HepG2 (cell line): ENCODE measurements at regions not wholly inside any gene's neighbourhood (a gene's known extent, or its start where the extent isn't known, plus 50 kb on each side); places are given as distances from the start of the nearest gene placed in this dataset.
A peak's percentile ranks its signal among the peaks of the same experiment; 100 is the strongest.

Source experiments
- CAMTA2 ChIP-seq: sonication (generic); formaldehyde crosslinking; IDR thresholded peaks from 2 replicates; pipeline ENCODE4 v1.4.0; 2020; ENCODE audit warnings: mild to moderate bottlenecking, missing genetic modification reagents, borderline replicate concordance
- DPF2 ChIP-seq: sonication (generic); formaldehyde crosslinking; IDR thresholded peaks from 2 replicates; pipeline ENCODE4 v1.4.0; 2020; ENCODE audit warnings: mild to moderate bottlenecking, low read depth, missing genetic modification reagents, borderline replicate concordance
- ETV5 ChIP-seq: IDR thresholded peaks from 2 replicates; pipeline ENCODE4 v1.6.1; 2018; ENCODE audit warnings: missing biosample characterization, missing genetic modification reagents, inconsistent platforms, borderline replicate concordance
- FOSL2 ChIP-seq: sonication (generic); formaldehyde crosslinking; IDR thresholded peaks from 2 replicates; pipeline ENCODE4 v1.4.0; 2020; ENCODE audit warnings: missing genetic modification reagents
- HNRNPL ChIP-seq: fragments of 200-400 bp; formaldehyde crosslinking; IDR thresholded peaks from 2 replicates; pipeline ENCODE4 v1.6.1; 2017; ENCODE audit warnings: mild to moderate bottlenecking, low read depth, low read length
- KDM5A ChIP-seq: fragments of 200-600 bp; sonication (generic); IDR thresholded peaks from 2 replicates; pipeline ENCODE4 v1.7.0; 2018; ENCODE audit warnings: antibody characterized with exemption, mild to moderate bottlenecking, low read length, borderline replicate concordance
- KLF9 ChIP-seq: IDR thresholded peaks from 2 replicates; pipeline ENCODE4 v1.6.1; 2016; ENCODE audit warnings: low read depth
- MED1 ChIP-seq: sonication (generic); formaldehyde crosslinking; IDR thresholded peaks from 2 replicates; pipeline ENCODE4 v1.4.0; 2020; ENCODE audit warnings: missing genetic modification reagents
- POGZ ChIP-seq: sonication (generic); formaldehyde crosslinking; IDR thresholded peaks from 2 replicates; pipeline ENCODE4 v1.4.0; 2020; ENCODE audit warnings: mild to moderate bottlenecking, missing genetic modification reagents
- RBM39 ChIP-seq: fragments of 200-400 bp; formaldehyde crosslinking; IDR thresholded peaks from one replicate; pipeline ENCODE4 v1.6.1; 2018; ENCODE audit warnings: antibody characterized with exemption, mild to moderate bottlenecking, low read depth, low read length; ENCODE audit not compliant: poor library complexity, severe bottlenecking
- RFX1 ChIP-seq: fragments of 450-650 bp; IDR thresholded peaks from 2 replicates; pipeline ENCODE4 v1.6.1; 2017
- SMARCE1 ChIP-seq: fragments of 450-650 bp; IDR thresholded peaks from 2 replicates; pipeline ENCODE4 v1.6.1; 2017; ENCODE audit warnings: borderline replicate concordance
- SSRP1 ChIP-seq: IDR thresholded peaks from 2 replicates; pipeline ENCODE4 v1.6.1; 2016; ENCODE audit warnings: control low read depth
- TCF7 ChIP-seq: sonication (generic); IDR thresholded peaks from 2 replicates; pipeline ENCODE4 v1.6.1; 2016; ENCODE audit warnings: antibody characterized with exemption, low read depth
- TEAD3 ChIP-seq: optimal IDR thresholded peaks from 2 replicates; pipeline ENCODE3; 2016; ENCODE audit warnings: borderline replicate concordance
- ZFP36L2 ChIP-seq: sonication (generic); formaldehyde crosslinking; IDR thresholded peaks from 2 replicates; pipeline ENCODE4 v1.4.0; 2020; ENCODE audit warnings: missing genetic modification reagents
- ZNF333 ChIP-seq: sonication (generic); formaldehyde crosslinking; IDR thresholded peaks from 2 replicates; pipeline ENCODE4 v1.4.0; 2020; ENCODE audit warnings: mild to moderate bottlenecking, missing genetic modification reagents, borderline replicate concordance
- ZNF569 ChIP-seq: sonication (generic); formaldehyde crosslinking; IDR thresholded peaks from 2 replicates; pipeline ENCODE4 v1.5.0; 2020; ENCODE audit warnings: mild to moderate bottlenecking, missing genetic modification reagents, moderate library complexity, borderline replicate concordance
- ZNF7 ChIP-seq: IDR thresholded peaks from 2 replicates; pipeline ENCODE4 v1.6.1; 2016; ENCODE audit warnings: missing biosample characterization, missing genetic modification reagents
- ZNF768 ChIP-seq: sonication (generic); formaldehyde crosslinking; IDR thresholded peaks from 2 replicates; pipeline ENCODE4 v1.4.0; 2020; ENCODE audit warnings: missing genetic modification reagents
- ZNF850 ChIP-seq: sonication (generic); formaldehyde crosslinking; conservative IDR thresholded peaks from 2 replicates; pipeline ENCODE4 v1.9.0; 2021; ENCODE audit warnings: mild to moderate bottlenecking, missing genetic modification reagents
- ZSCAN12 ChIP-seq: sonication (generic); formaldehyde crosslinking; IDR thresholded peaks from 2 replicates; pipeline ENCODE4 v1.9.0; 2021; ENCODE audit warnings: mild to moderate bottlenecking, missing genetic modification reagents
- TF ChIP-seq, protein P1 (sequence below): IDR thresholded peaks from 2 replicates; pipeline ENCODE4 v1.4.0; 2020; ENCODE audit warnings: mild to moderate bottlenecking, missing genetic modification reagents
- TF ChIP-seq, protein P2 (sequence below): sonication (generic); formaldehyde crosslinking; IDR thresholded peaks from 2 replicates; pipeline ENCODE4 v1.4.0; 2020; ENCODE audit warnings: mild to moderate bottlenecking, low read depth, missing genetic modification reagents
- TF ChIP-seq, protein P3 (sequence below): sonication (generic); formaldehyde crosslinking; IDR thresholded peaks from 2 replicates; pipeline ENCODE4 v1.9.0; 2022; ENCODE audit warnings: missing genetic modification reagents, mild to moderate bottlenecking, borderline replicate concordance
- TF ChIP-seq, protein P4 (sequence below): sonication (generic); formaldehyde crosslinking; IDR thresholded peaks from 2 replicates; pipeline ENCODE4 v1.8.0; 2022; ENCODE audit warnings: missing genetic modification reagents, mild to moderate bottlenecking, inconsistent platforms, borderline replicate concordance

DNA sequence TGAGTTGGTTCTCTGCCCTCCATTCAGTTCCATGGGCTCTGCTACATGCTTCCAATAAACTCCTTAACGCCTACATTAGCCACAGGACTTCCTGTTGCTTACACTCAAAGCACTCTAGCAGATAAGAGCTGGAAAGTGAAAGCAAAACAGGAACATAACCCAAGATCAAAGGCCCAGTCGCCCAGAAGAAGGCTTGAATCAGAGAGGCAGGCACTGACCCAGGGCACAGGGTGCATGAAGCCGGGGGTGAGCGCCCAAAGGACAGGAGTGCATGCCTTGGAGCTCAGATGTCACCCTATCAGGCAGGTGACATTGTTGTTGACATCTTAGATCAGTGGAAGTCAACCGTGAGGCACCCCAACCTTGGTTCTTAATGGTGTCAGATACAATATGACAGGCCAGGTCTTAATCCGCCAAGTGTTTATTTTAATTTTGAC lies 235.1 kb downstream of the UACA start (continued):
- TF ChIP-seq, protein P1, sequence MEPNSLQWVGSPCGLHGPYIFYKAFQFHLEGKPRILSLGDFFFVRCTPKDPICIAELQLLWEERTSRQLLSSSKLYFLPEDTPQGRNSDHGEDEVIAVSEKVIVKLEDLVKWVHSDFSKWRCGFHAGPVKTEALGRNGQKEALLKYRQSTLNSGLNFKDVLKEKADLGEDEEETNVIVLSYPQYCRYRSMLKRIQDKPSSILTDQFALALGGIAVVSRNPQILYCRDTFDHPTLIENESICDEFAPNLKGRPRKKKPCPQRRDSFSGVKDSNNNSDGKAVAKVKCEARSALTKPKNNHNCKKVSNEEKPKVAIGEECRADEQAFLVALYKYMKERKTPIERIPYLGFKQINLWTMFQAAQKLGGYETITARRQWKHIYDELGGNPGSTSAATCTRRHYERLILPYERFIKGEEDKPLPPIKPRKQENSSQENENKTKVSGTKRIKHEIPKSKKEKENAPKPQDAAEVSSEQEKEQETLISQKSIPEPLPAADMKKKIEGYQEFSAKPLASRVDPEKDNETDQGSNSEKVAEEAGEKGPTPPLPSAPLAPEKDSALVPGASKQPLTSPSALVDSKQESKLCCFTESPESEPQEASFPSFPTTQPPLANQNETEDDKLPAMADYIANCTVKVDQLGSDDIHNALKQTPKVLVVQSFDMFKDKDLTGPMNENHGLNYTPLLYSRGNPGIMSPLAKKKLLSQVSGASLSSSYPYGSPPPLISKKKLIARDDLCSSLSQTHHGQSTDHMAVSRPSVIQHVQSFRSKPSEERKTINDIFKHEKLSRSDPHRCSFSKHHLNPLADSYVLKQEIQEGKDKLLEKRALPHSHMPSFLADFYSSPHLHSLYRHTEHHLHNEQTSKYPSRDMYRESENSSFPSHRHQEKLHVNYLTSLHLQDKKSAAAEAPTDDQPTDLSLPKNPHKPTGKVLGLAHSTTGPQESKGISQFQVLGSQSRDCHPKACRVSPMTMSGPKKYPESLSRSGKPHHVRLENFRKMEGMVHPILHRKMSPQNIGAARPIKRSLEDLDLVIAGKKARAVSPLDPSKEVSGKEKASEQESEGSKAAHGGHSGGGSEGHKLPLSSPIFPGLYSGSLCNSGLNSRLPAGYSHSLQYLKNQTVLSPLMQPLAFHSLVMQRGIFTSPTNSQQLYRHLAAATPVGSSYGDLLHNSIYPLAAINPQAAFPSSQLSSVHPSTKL (CRISPR knock-in tag), result peak; percentile 47
- TF ChIP-seq HNRNPL (no peak), SMARCE1 (no peak), POGZ (CRISPR knock-in tag) (no peak), MED1 (CRISPR knock-in tag) (peak; percentile 52), KDM5A (no peak), KLF9 (CRISPR knock-in tag) (no peak), TEAD3 (CRISPR knock-in tag) (peak; percentile 26), ZNF7 (no peak), RFX1 (no peak), ZNF333 (CRISPR knock-in tag) (no peak), DPF2 (CRISPR knock-in tag) (0 out of 2 replicates have a peak, but pooled peaks have one; percentile 22), TCF7 (peak; percentile 72; the same call in 1 of the 2 replicates), ZFP36L2 (CRISPR knock-in tag) (no peak), SSRP1 (no peak), CAMTA2 (no peak), FOSL2 (CRISPR knock-in tag) (0 out of 2 replicates have a peak, but pooled peaks have one; percentile 15), ZNF850 (no peak), ZNF768 (CRISPR knock-in tag) (0 out of 2 replicates have a peak, but pooled peaks have one; percentile 18), ZNF569 (no peak), ETV5 (CRISPR knock-in tag) (peak; percentile 42; the same call in 1 of the 2 replicates), ZSCAN12 (no peak), RBM39 (no peak)
- TF ChIP-seq, protein P2, sequence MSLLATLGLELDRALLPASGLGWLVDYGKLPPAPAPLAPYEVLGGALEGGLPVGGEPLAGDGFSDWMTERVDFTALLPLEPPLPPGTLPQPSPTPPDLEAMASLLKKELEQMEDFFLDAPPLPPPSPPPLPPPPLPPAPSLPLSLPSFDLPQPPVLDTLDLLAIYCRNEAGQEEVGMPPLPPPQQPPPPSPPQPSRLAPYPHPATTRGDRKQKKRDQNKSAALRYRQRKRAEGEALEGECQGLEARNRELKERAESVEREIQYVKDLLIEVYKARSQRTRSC, result no peak
- TF ChIP-seq, protein P3, sequence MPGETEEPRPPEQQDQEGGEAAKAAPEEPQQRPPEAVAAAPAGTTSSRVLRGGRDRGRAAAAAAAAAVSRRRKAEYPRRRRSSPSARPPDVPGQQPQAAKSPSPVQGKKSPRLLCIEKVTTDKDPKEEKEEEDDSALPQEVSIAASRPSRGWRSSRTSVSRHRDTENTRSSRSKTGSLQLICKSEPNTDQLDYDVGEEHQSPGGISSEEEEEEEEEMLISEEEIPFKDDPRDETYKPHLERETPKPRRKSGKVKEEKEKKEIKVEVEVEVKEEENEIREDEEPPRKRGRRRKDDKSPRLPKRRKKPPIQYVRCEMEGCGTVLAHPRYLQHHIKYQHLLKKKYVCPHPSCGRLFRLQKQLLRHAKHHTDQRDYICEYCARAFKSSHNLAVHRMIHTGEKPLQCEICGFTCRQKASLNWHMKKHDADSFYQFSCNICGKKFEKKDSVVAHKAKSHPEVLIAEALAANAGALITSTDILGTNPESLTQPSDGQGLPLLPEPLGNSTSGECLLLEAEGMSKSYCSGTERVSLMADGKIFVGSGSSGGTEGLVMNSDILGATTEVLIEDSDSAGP (CRISPR knock-in tag), result no peak
- TF ChIP-seq, protein P4, sequence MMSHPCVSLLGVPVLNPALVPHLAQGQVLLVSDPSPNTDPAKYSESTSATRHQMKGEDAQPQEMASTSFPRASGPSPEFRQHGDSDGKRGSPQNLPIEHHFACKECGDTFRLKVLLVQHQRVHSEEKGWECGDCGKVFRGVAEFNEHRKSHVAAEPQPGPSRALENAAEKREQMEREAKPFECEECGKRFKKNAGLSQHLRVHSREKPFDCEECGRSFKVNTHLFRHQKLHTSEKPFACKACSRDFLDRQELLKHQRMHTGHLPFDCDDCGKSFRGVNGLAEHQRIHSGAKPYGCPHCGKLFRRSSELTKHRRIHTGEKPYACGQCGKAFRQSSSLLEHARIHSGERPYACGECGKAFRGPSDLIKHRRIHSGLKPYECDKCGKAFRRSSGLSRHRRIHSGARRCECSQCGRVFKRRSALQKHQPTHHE (CRISPR knock-in tag), result no peak
